Upper lobe of left lung (tissue), 6 donors: ENCODE measurements at regions not wholly inside any gene's neighbourhood (a gene's known extent, or its start where the extent isn't known, plus 50 kb on each side); places are given as distances from the start of the nearest gene placed in this dataset.

Experiments
- ATAC-seq, 2 donors: fragments of 200-7000 bp; cut with Tn5 transposase; one replicate each; pipeline ENCODE4 v1.9.1; 2022; ENCODE audit warnings: mild to moderate bottlenecking in 2 of 2, moderate library complexity in 2 of 2; ENCODE audit not compliant: low FRiP score in 2 of 2
- DNase-seq, 2 donors: peaks; one replicate each; pipeline ENCODE4 v3.0.0-alpha.2; 2019 to 2020
- H3K27ac ChIP-seq, 4 donors: fragments of 200-600 bp; sonication (generic); one replicate each; pipeline ENCODE4 v1.5.1; 2016 to 2019
- H3K27me3 ChIP-seq, 4 donors: fragments of 200-600 bp; sonication (generic); one replicate each; pipeline ENCODE4 v1.5.1; 2017 to 2019
- H3K36me3 ChIP-seq, 4 donors: fragments of 200-600 bp; sonication (generic); one replicate each; pipeline ENCODE4 v1.5.1; 2016 to 2019
- H3K4me1 ChIP-seq, 4 donors: fragments of 200-600 bp; sonication (generic); one replicate each; pipeline ENCODE4 v1.5.1; 2018 to 2019
- H3K4me3 ChIP-seq, 4 donors: fragments of 200-600 bp; sonication (generic); one replicate each; pipeline ENCODE4 v1.5.1; 2017 to 2019; ENCODE audit warnings: mild to moderate bottlenecking in 2 of 4, moderate library complexity in 1 of 4
- H3K9me3 ChIP-seq, 4 donors: fragments of 200-600 bp; sonication (generic); one replicate each; pipeline ENCODE4 v1.5.1; 2018 to 2019
- EP300 ChIP-seq, 4 donors: sonication (generic); formaldehyde crosslinking; IDR thresholded peaks; one replicate each; pipeline ENCODE4 v1.5.1; 2017; ENCODE audit warnings: antibody characterized with exemption in 4 of 4, control low read depth in 2 of 4
- POLR2A ChIP-seq, 4 donors: fragments of 450-650 bp; IDR thresholded peaks; one replicate each; pipeline ENCODE4 v1.5.1; 2016 to 2017; ENCODE audit warnings: antibody characterized with exemption in 4 of 4, mild to moderate bottlenecking in 2 of 4
- POLR2AphosphoS5 ChIP-seq, 2 donors: sonication (generic); formaldehyde crosslinking; IDR thresholded peaks; one replicate each; pipeline ENCODE4 v1.5.1; 2017; ENCODE audit warnings: antibody characterized with exemption in 2 of 2
- WGBS, 2 donors: methylation state at CpG; one replicate each; pipeline ENCODE4 v1.1.5; 2017 to 2018; 5-methylcytosine and 5-hydroxymethylcytosine counted together
- TF ChIP-seq, protein P1 (sequence below), 6 experiments: fragments of 450-650 bp in 4 of 6; fragments of 200-600 bp in 2 of 6; sonication (generic) in 2 of 6; IDR thresholded peaks; one replicate each; pipeline ENCODE4 v1.5.1; 2016 to 2019; ENCODE audit warnings: antibody characterized with exemption in 6 of 6
- donor health status: DM: no; HTN: no; CAD: no; lungs with moderate emphysema.
- donor health status: DM: no; HTN: yes; CAD: no; lungs with severe emphysema.

DNA sequence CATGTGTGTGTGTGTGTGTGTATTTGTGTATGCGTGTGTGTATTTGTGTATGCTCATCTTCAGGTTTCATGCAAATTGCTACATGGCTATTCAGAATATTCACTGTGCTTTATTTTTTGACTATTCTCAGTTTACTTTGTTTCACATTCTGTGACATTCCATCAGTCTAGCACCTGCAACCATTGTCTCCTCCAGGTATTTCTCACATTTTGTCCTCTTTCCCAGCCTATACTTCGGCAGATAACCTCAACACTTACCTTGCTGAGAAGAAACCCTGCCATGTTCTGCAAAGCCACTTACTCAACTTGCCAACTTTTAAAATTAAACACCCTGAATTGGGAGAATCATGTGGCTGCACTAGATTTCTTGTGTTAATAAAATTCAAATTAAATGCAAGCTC is 135.4 kb upstream of the REG3A start:
- TF ChIP-seq POLR2A (IDR thresholded peaks at IDR 0.05) (no peak), EP300 (IDR thresholded peaks at IDR 0.05) (no peak), POLR2AphosphoS5 (IDR thresholded peaks at IDR 0.05) (no peak)
- TF ChIP-seq, protein P1, sequence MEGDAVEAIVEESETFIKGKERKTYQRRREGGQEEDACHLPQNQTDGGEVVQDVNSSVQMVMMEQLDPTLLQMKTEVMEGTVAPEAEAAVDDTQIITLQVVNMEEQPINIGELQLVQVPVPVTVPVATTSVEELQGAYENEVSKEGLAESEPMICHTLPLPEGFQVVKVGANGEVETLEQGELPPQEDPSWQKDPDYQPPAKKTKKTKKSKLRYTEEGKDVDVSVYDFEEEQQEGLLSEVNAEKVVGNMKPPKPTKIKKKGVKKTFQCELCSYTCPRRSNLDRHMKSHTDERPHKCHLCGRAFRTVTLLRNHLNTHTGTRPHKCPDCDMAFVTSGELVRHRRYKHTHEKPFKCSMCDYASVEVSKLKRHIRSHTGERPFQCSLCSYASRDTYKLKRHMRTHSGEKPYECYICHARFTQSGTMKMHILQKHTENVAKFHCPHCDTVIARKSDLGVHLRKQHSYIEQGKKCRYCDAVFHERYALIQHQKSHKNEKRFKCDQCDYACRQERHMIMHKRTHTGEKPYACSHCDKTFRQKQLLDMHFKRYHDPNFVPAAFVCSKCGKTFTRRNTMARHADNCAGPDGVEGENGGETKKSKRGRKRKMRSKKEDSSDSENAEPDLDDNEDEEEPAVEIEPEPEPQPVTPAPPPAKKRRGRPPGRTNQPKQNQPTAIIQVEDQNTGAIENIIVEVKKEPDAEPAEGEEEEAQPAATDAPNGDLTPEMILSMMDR (IDR thresholded peaks at IDR 0.05) = no peak
- no peak for ATAC-seq
- Histone ChIP-seq H3K27me3 (no peaks in the 10 kb centered on the region), H3K4me1 (no peaks in the 10 kb centered on the region), H3K27ac (no peak overlapping the region), H3K9me3 (no peaks in the 10 kb centered on the region), H3K36me3 (no peaks in the 10 kb centered on the region), H3K4me3 (no peak overlapping the region)
- WGBS, 2 donors = 78 to 84% methylated on average over 2 of the region's 2 CpGs
- DNase-seq = no peak

DNA sequence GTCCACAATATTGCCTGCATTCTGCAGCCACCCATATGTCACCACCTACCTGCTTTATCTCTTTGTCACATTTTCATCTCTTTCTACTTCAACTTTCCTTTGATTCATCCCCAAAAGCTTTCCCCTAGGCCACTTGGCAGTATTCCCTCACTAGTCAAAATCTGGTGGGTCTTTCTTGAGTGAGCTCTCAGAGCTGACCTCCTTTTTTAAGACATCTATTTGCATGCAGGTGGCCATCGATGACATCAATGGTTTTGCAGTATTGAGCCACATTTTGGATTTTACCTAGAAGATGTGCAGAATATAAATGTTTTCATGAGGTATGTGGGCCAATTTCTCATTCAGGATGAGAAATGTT is 133.4 kb upstream of the REG3A start:
- TF ChIP-seq POLR2A (IDR thresholded peaks at IDR 0.05) (no peak), EP300 (IDR thresholded peaks at IDR 0.05) (no peak), POLR2AphosphoS5 (IDR thresholded peaks at IDR 0.05) (no peak)
- TF ChIP-seq, protein P1 (IDR thresholded peaks at IDR 0.05) = no peak

DNA sequence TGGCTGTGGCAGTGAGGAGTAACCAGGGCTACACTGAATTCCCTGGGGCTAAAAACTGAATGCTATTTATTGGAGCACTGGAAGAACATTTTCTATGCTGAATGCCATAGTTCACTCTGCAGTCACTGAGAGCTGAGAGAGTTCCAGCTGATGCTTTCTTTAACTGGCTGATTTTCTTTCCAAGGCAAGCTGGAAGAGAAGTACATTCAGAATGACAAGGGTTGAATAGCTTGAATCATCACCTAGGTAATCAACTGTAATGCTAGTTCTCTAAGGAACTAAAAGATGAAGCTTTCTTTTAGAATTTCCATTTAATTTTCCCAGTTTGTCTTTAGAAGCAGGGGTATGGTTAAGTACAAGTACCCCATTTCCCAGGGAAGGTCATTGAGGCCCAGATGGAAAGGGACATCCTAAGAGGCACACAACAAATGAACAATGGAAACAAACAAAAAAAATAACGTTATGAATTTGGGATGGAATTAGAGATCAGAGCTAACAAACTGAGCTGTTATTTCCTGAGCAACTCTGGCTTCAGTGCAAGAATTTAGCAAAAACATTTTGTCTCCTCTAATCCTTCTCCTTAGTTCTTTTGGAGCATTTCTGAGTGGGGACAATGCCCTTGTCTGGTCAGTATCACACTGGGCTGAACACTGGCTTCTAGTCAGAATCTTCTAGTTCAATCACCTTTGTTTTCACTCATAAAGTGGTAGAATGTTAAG is 132.8 kb upstream of the REG3A start:
- H3K27ac ChIP-seq = no peak overlapping the region
- no peak for ATAC-seq

More for the DNA sequence above, 133.4 kb upstream of the REG3A start:
- Histone ChIP-seq H3K4me1 (no peaks in the 10 kb centered on the region), H3K4me3 (no peak overlapping the region), H3K9me3 (no peaks in the 10 kb centered on the region), H3K36me3 (no peaks in the 10 kb centered on the region), H3K27ac (no peak overlapping the region), H3K27me3 (no peaks in the 10 kb centered on the region)
- 70 to 91% methylated on average over 1 of the region's 1 CpG for WGBS, 2 donors
- DNase-seq (no peak), ATAC-seq (no peak)

GRCh38 chr2:79275863-79276262 is 116.3 kb upstream of the REG3A start:
- Histone ChIP-seq H3K9me3 (peaks cover 0 to 10% (median 0%) of the 10 kb centered on the region in 4 donors), H3K27ac (no peak overlapping the region), H3K27me3 (no peaks in the 10 kb centered on the region), H3K4me3 (no peak overlapping the region), H3K4me1 (no peaks in the 10 kb centered on the region), H3K36me3 (no peaks in the 10 kb centered on the region)
- DNase-seq (no peak), ATAC-seq (no peak)
- WGBS, 2 donors = 91% methylated on average over 3 of the region's 3 CpGs
- TF ChIP-seq POLR2A (IDR thresholded peaks at IDR 0.05) (no peak), POLR2AphosphoS5 (IDR thresholded peaks at IDR 0.05) (no peak), EP300 (IDR thresholded peaks at IDR 0.05) (no peak)
- TF ChIP-seq, protein P1 (IDR thresholded peaks at IDR 0.05) = no peak

More for the DNA sequence above, 132.8 kb upstream of the REG3A start:
- 34 to 42% methylated on average over 1 of the region's 1 CpG for WGBS, 2 donors
- Histone ChIP-seq H3K4me1 (no peaks in the 10 kb centered on the region), H3K9me3 (no peaks in the 10 kb centered on the region), H3K27me3 (no peaks in the 10 kb centered on the region), H3K4me3 (no peak overlapping the region), H3K36me3 (no peaks in the 10 kb centered on the region)
- no peak for DNase-seq
- TF ChIP-seq, protein P1 (IDR thresholded peaks at IDR 0.05) = no peak
- TF ChIP-seq POLR2AphosphoS5 (IDR thresholded peaks at IDR 0.05) (no peak), POLR2A (IDR thresholded peaks at IDR 0.05) (no peak), EP300 (IDR thresholded peaks at IDR 0.05) (no peak)

- no peaks in the 10 kb centered on the region for H3K27me3 ChIP-seq
- 60 to 73% methylated on average over 2 of the region's 2 CpGs for WGBS, 2 donors
- DNase-seq = no peak
- ATAC-seq = no peak
- H3K4me1 ChIP-seq = no peaks in the 10 kb centered on the region
- H3K27ac ChIP-seq = no peak overlapping the region
- no peaks in the 10 kb centered on the region for H3K36me3 ChIP-seq
- peaks cover 0 to 10% (median 0%) of the 10 kb centered on the region in 4 donors for H3K9me3 ChIP-seq
- TF ChIP-seq, protein P1 (IDR thresholded peaks at IDR 0.05) = no peak
- TF ChIP-seq POLR2A (IDR thresholded peaks at IDR 0.05) (no peak), EP300 (IDR thresholded peaks at IDR 0.05) (no peak), POLR2AphosphoS5 (IDR thresholded peaks at IDR 0.05) (no peak)
- H3K4me3 ChIP-seq = no peak overlapping the region
These were observed 115.6 kb upstream of the REG3A start for GRCh38 chr2:79275197-79275596.
